HFF-Myc (cell line): ENCODE measurements at regions not wholly inside any gene's neighbourhood (a gene's known extent, or its start where the extent isn't known, plus 50 kb on each side); places are given as distances from the start of the nearest gene placed in this dataset.

Experiments
- DNase-seq: peaks from one replicate; pipeline ENCODE4 v3.0.0-alpha.2; 2011; ENCODE audit warnings: low read depth; ENCODE audit errors: extremely low read depth
- H3K4me3 ChIP-seq: replicated peaks from 2 replicates; pipeline ENCODE4 v1.5.1; 2011; ENCODE audit warnings: low read depth, mild to moderate bottlenecking, control low read depth, low read length
- TF ChIP-seq, protein P1 (sequence below): IDR thresholded peaks from 2 replicates; pipeline ENCODE4 v1.5.1; 2012; ENCODE audit warnings: mild to moderate bottlenecking, low read depth, low read length, control low read depth; ENCODE audit errors: missing control alignments

DNA sequence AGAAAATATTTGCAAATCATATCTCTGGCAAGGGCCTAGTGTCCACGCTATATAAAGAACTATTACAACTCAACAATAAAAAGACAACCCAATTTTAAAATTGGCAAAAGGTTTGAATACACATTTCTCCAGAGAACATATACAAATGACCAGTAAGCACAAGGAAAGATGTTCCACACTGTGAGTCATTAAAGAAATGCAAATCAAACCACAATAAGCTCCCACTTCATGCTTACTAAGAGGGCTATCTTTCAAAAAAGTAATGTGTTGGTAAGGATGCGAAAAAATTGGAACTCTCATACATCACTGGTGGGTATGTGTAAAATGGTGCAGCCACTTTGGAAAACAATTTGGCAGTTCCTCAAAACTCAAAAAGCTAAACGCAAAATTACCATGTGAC is 884.0 kb upstream of the INTU start:
- DNase-seq = no peak
- TF ChIP-seq, protein P1, sequence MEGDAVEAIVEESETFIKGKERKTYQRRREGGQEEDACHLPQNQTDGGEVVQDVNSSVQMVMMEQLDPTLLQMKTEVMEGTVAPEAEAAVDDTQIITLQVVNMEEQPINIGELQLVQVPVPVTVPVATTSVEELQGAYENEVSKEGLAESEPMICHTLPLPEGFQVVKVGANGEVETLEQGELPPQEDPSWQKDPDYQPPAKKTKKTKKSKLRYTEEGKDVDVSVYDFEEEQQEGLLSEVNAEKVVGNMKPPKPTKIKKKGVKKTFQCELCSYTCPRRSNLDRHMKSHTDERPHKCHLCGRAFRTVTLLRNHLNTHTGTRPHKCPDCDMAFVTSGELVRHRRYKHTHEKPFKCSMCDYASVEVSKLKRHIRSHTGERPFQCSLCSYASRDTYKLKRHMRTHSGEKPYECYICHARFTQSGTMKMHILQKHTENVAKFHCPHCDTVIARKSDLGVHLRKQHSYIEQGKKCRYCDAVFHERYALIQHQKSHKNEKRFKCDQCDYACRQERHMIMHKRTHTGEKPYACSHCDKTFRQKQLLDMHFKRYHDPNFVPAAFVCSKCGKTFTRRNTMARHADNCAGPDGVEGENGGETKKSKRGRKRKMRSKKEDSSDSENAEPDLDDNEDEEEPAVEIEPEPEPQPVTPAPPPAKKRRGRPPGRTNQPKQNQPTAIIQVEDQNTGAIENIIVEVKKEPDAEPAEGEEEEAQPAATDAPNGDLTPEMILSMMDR = no peak
- H3K4me3 ChIP-seq = no peak overlapping the region

DNA sequence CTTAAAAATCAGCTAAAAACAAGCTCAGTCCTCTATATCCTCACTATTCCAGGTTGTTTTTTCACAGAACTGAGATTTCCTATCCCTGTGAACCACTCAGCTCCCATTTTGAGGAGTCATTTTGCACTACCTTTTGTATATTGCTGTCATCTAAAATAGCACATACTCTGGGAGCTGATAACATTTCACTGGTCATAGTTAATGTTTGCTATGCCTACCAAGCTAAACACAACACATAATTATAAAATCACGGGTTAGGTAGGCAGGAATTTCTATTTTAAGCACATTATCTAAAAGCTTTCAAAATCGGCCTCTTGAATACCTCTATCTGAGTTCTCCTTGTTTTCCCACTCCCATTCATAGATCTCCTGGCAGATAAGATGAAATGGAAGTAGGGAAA is 882.0 kb upstream of the INTU start:
- TF ChIP-seq, protein P1 = no peak
- no peak overlapping the region for H3K4me3 ChIP-seq
- DNase-seq = no peak

DNA sequence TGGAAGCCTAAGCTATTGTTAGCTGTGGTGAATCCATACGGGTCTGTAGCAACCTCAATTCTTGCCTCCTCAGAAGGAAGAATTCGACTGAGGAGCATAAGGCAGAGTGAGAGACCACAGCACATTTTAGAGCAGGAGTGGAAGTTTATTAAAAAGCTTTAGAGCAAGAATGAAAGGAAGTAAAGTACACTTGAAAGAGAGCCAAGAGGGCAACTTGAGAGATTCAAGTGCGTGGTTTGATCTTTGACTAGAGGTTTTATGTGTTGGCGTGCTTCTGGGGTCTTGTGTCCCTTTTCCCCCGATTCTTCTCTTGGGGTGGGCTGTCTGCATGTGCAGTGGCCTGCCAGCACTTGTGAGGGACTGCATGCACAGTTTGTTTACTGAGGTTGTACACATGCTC is 880.6 kb upstream of the INTU start:
- TF ChIP-seq, protein P1 = no peak
- no peak overlapping the region for H3K4me3 ChIP-seq
- no peak for DNase-seq

DNA sequence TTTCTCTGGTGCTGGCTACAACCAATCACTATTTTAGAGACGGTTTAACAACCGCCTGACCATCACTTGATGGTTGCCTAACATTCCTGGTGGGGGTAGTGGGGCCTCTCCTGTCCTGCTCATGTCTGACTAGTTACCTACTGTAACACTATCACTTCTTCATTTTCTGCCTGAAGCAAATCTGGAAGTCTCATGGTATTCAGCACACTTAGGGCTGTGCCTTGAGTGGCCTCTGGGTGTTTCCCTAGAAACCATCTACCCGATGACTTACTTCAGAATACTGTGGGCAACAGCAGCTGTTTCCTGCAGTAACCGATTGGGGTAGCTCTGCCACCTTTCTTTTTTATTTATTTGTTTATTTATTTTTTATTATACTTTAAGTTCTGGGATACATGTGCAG is 880.1 kb upstream of the INTU start:
- H3K4me3 ChIP-seq = no peak overlapping the region
- TF ChIP-seq, protein P1 = no peak
- no peak for DNase-seq

DNA sequence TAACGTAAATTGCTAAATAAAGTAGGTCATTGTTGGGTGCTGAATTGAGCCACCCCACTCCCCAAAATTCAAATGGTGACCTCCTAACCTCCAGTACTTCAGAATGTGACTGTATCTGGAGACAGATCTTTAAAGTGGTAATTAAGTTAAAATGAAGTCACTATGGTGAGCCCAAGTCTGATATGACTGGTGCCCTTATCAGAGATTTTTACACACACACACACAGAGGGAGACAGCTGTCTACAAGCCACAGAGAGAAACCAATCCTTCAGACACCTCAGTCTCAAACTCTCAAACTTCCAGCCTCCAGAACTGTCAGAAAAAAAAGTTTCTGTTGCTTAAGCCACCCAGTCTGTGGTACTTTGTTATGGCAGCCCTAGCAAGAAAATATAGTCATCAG is 879.2 kb upstream of the INTU start:
- TF ChIP-seq, protein P1 = no peak
- no peak overlapping the region for H3K4me3 ChIP-seq
- DNase-seq = no peak

DNA sequence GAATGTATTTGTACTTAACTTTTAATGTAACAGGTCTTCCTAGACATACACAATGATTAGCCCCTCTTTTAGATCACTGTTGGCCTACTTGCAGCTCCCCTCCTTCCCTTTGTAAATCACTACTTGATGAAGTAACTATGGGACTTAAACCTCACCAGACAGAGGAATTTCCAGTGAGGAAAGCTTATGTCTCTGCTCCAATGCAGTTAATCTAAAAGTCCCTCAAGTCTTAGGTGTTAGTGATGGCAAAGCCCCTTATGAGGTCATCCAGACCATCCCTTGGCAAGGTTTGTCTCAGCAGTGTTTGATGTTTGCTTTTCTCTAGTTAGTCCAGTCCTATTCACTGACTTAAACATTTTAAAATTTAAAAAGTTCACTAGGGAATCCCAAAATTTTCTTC is 877.3 kb upstream of the INTU start:
- TF ChIP-seq, protein P1 = no peak
- DNase-seq = no peak
- H3K4me3 ChIP-seq = no peak overlapping the region

DNA sequence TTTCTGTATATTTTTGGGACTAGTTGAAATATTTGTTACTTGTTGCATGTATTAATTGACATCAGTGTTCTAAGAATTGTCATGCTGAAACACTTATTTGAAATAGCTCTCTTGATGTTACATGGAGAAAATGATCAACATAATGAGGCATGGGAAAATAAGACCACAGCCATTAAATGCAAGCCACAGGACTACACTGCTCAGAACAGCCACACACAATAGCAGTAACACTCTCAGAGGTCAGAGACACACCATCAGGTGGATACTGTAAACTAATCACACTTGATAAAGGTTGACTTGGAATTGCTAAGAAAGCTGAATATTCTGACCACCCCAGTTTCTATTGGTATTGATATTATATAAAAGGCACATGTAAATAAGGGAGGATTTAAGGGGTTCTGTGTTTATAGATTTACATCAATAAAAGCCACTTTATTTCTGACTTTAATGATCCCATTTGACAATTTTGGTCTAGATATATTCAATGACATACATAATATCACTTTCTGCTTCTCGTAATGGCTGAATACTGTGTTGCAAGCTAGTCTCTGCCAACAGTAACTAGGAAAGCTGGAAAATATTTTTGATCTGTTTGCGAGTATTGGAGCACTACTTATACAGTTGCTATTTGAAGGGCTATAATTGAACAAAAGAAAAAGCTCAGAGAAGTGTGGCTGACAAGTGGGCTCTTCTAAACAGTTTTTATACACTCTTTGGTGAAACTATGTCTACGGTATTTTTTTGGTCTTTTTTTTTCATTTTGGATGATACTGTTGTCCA is 876.5 kb upstream of the INTU start:
- TF ChIP-seq, protein P1 = no peak
- no peak for DNase-seq
- H3K4me3 ChIP-seq = no peak overlapping the region
